ENCODE measurements at regions not wholly inside any gene's neighbourhood (a gene's known extent, or its start where the extent isn't known, plus 50 kb on each side); places are given as distances from the start of the nearest gene placed in this dataset.

DNA sequence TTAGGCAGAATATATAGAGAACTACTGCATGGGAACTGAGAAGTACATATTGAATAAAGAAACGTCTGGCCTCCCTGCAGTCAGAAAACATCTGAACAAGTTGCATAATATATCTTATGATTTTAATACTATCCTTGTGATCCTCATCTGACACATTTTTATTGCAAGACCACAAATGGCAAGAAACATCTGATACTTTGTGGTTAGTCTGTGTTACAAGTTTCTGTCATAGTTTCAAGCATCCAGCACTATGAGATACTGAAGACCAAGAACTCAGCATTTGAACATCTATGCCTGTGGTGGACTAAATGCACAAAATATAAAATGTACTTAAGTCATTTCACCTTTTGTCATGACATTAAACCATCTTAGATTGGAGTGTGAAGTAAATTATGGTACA is 1175.8 kb upstream of the MIR17HG start:
- POLR2A ChIA-PET, result no interaction called here
- BruUV-seq (replicated peaks), result no TSS peak
- no peak for DNase-seq (ENCODE audit: low read depth, low spot score)

More for the DNA sequence above, 1175.8 kb upstream of the MIR17HG start:
- Histone ChIP-seq H3K9me2 (ENCODE audit: insufficient read depth) (no peaks in the 10 kb centered on the region), H3K27me3 (ENCODE audit: insufficient read depth, low read length) (no peaks in the 10 kb centered on the region), H3K27ac (ENCODE audit: low read depth, low read length) (no peak overlapping the region), H3K36me3 (ENCODE audit: control insufficient read depth in 1 of 2, insufficient read depth in 2 of 2, low read length in 2 of 2) (no peaks in the 10 kb centered on the region), H3K9ac (ENCODE audit: low read length) (no peak overlapping the region), H3K9me3 (ENCODE audit: control insufficient read depth in 1 of 2, insufficient read depth in 1 of 2, low read depth in 1 of 2, low read length in 2 of 2) (no peaks in the 10 kb centered on the region), H3K4me2 (ENCODE audit: low read length) (no peak overlapping the region), H3K4me3 (replicated peaks in 1 of 2; ENCODE audit: low read depth in 1 of 2, low read length in 2 of 2) (no peak overlapping the region), H3K4me1 (ENCODE audit: control insufficient read depth in 1 of 2, insufficient read depth in 2 of 2, low read length in 2 of 2) (no peaks in the 10 kb centered on the region), H4K20me1 (ENCODE audit: insufficient read depth) (no peaks in the 10 kb centered on the region; the same call in 1 of the 2 replicates), H2AFZ (ENCODE audit: low read depth, low read length, poor library complexity, severe bottlenecking) (no peak overlapping the region), H3K79me2 (ENCODE audit: insufficient read depth, low read length) (no peaks in the 10 kb centered on the region)
- ATAC-seq, result no peak
- ChIA-PET RAD21 (ENCODE audit: low non-redundant PET in 1 of 2, low total read pairs in 2 of 2, uncharacterized antibody in 2 of 2, unreplicated experiment in 2 of 2) (no interaction called here), CTCF (no interaction called here)
- TF ChIP-seq SP1 (IDR thresholded peaks at IDR 0.05; ENCODE audit: low read depth) (no peak), ELF1 (IDR thresholded peaks at IDR 0.05; ENCODE audit: borderline replicate concordance, low read depth) (no peak), SIN3A (IDR thresholded peaks at IDR 0.05; ENCODE audit: low read depth) (no peak), SRF (IDR thresholded peaks at IDR 0.05; ENCODE audit: low read depth) (no peak), TCF7L2 (IDR thresholded peaks at IDR 0.05; ENCODE audit: borderline replicate concordance, extremely low read depth, insufficient read depth, insufficient read length) (no peak), CEBPB (IDR thresholded peaks at IDR 0.05; ENCODE audit: low read depth) (no peak)
- TF ChIP-seq, protein P1, sequence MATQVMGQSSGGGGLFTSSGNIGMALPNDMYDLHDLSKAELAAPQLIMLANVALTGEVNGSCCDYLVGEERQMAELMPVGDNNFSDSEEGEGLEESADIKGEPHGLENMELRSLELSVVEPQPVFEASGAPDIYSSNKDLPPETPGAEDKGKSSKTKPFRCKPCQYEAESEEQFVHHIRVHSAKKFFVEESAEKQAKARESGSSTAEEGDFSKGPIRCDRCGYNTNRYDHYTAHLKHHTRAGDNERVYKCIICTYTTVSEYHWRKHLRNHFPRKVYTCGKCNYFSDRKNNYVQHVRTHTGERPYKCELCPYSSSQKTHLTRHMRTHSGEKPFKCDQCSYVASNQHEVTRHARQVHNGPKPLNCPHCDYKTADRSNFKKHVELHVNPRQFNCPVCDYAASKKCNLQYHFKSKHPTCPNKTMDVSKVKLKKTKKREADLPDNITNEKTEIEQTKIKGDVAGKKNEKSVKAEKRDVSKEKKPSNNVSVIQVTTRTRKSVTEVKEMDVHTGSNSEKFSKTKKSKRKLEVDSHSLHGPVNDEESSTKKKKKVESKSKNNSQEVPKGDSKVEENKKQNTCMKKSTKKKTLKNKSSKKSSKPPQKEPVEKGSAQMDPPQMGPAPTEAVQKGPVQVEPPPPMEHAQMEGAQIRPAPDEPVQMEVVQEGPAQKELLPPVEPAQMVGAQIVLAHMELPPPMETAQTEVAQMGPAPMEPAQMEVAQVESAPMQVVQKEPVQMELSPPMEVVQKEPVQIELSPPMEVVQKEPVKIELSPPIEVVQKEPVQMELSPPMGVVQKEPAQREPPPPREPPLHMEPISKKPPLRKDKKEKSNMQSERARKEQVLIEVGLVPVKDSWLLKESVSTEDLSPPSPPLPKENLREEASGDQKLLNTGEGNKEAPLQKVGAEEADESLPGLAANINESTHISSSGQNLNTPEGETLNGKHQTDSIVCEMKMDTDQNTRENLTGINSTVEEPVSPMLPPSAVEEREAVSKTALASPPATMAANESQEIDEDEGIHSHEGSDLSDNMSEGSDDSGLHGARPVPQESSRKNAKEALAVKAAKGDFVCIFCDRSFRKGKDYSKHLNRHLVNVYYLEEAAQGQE (IDR thresholded peaks at IDR 0.05; ENCODE audit: low read depth), result no peak
- TF ChIP-seq, protein P2, sequence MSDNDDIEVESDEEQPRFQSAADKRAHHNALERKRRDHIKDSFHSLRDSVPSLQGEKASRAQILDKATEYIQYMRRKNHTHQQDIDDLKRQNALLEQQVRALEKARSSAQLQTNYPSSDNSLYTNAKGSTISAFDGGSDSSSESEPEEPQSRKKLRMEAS (IDR thresholded peaks at IDR 0.05), result no peak
- TF ChIP-seq, protein P3, sequence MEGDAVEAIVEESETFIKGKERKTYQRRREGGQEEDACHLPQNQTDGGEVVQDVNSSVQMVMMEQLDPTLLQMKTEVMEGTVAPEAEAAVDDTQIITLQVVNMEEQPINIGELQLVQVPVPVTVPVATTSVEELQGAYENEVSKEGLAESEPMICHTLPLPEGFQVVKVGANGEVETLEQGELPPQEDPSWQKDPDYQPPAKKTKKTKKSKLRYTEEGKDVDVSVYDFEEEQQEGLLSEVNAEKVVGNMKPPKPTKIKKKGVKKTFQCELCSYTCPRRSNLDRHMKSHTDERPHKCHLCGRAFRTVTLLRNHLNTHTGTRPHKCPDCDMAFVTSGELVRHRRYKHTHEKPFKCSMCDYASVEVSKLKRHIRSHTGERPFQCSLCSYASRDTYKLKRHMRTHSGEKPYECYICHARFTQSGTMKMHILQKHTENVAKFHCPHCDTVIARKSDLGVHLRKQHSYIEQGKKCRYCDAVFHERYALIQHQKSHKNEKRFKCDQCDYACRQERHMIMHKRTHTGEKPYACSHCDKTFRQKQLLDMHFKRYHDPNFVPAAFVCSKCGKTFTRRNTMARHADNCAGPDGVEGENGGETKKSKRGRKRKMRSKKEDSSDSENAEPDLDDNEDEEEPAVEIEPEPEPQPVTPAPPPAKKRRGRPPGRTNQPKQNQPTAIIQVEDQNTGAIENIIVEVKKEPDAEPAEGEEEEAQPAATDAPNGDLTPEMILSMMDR (IDR thresholded peaks at IDR 0.05 in 2 of 3, conservative IDR thresholded peaks at IDR 0.05 in 1 of 3; ENCODE audit: borderline replicate concordance in 1 of 3, insufficient read depth in 1 of 3, low read depth in 2 of 3, low read length in 2 of 3), result no peak
- TF ChIP-seq, protein P4, sequence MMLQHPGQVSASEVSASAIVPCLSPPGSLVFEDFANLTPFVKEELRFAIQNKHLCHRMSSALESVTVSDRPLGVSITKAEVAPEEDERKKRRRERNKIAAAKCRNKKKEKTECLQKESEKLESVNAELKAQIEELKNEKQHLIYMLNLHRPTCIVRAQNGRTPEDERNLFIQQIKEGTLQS (IDR thresholded peaks at IDR 0.05), result no peak
- intact Hi-C loops (cut with micrococcal nuclease), result no loop called here

All from HCT116 (cell line).